Neural progenitor cell (in vitro differentiated cells): ENCODE measurements at regions not wholly inside any gene's neighbourhood (a gene's known extent, or its start where the extent isn't known, plus 50 kb on each side); places are given as distances from the start of the nearest gene placed in this dataset.

Experiments
- DNase-seq: peaks from one replicate; pipeline ENCODE4 v3.0.0-alpha.2; 2016; ENCODE audit warnings: low spot score
- H2AFZ ChIP-seq: fragments of 200-600 bp; sonication (generic); replicated peaks from 2 replicates; pipeline ENCODE4 v1.6.1; 2016; ENCODE audit warnings: antibody characterized with exemption
- H3F3A ChIP-seq: fragments of 200-600 bp; sonication (generic); 2 replicates; pipeline ENCODE4 v1.6.1; 2016; ENCODE audit warnings: antibody characterized with exemption, low read depth
- H3K27ac ChIP-seq: fragments of 200-600 bp; sonication (generic); 2 replicates; pipeline ENCODE4 v1.5.1; 2016; ENCODE audit warnings: mild to moderate bottlenecking
- H3K27me3 ChIP-seq: fragments of 200-600 bp; sonication (generic); 2 replicates; pipeline ENCODE4 v1.6.1; 2016; ENCODE audit warnings: mild to moderate bottlenecking, moderate library complexity
- H3K36me3 ChIP-seq: fragments of 200-600 bp; sonication (generic); 2 replicates; pipeline ENCODE4 v1.5.1; 2016
- H3K4me1 ChIP-seq: fragments of 200-600 bp; sonication (generic); 2 replicates; pipeline ENCODE4 v1.6.1; 2016; ENCODE audit warnings: mixed run types
- H3K4me2 ChIP-seq: fragments of 200-600 bp; sonication (generic); 2 replicates; pipeline ENCODE4 v1.6.1; 2016
- H3K4me3 ChIP-seq: fragments of 200-600 bp; sonication (generic); 2 replicates; pipeline ENCODE4 v1.5.1; 2016
- H3K79me2 ChIP-seq: fragments of 200-600 bp; sonication (generic); 2 replicates; pipeline ENCODE4 v1.6.1; 2016; ENCODE audit warnings: low read depth
- H3K9ac ChIP-seq: fragments of 200-600 bp; sonication (generic); 2 replicates; pipeline ENCODE4 v1.6.1; 2016
- H3K9me3 ChIP-seq: fragments of 200-600 bp; sonication (generic); 2 replicates; pipeline ENCODE4 v1.5.1; 2016; ENCODE audit warnings: low read depth
- H4K20me1 ChIP-seq: fragments of 200-600 bp; sonication (generic); 2 replicates; pipeline ENCODE4 v1.6.1; 2016; ENCODE audit warnings: low read depth
- H3K27ac Mint-ChIP-seq: 3 replicates; pipeline ENCODE4 v1.8.0; 2021; ENCODE audit warnings: mixed read lengths
- H3K27me3 Mint-ChIP-seq: 2 replicates; pipeline ENCODE4 v1.8.0; 2022; ENCODE audit warnings: low read depth, mild to moderate bottlenecking, inconsistent platforms, moderate library complexity, mixed read lengths; ENCODE audit not compliant: insufficient read depth
- H3K36me3 Mint-ChIP-seq: 3 replicates; pipeline ENCODE4 v1.8.0; 2021; ENCODE audit warnings: mixed read lengths
- H3K4me1 Mint-ChIP-seq: 3 replicates; pipeline ENCODE4 v1.8.0; 2021; ENCODE audit warnings: mixed read lengths
- H3K4me3 Mint-ChIP-seq: 3 replicates; pipeline ENCODE4 v1.8.0; 2021; ENCODE audit warnings: mild to moderate bottlenecking, moderate library complexity, mixed read lengths
- H3K9me3 Mint-ChIP-seq: 3 replicates; pipeline ENCODE4 v1.8.0; 2020; ENCODE audit warnings: mixed read lengths
- CTCF ChIP-seq: fragments of 200-600 bp; sonication (generic); IDR thresholded peaks from 2 replicates; pipeline ENCODE4 v1.5.1; 2017; ENCODE audit warnings: antibody characterized with exemption, mild to moderate bottlenecking
- EZH2 ChIP-seq: fragments of 200-600 bp; sonication (generic); IDR thresholded peaks from 2 replicates; pipeline ENCODE4 v1.6.1; 2017; ENCODE audit warnings: antibody characterized with exemption, mild to moderate bottlenecking, moderate library complexity
- EZH2phosphoT487 ChIP-seq: fragments of 200-600 bp; sonication (generic); IDR thresholded peaks from 2 replicates; pipeline ENCODE4 v1.6.1; 2017; ENCODE audit warnings: antibody characterized with exemption

GRCh38 chr3:187845826-187846225, 100.6 kb upstream of the BCL6 start:
- Mint-ChIP-seq H3K4me3 (no peak overlapping the region), H3K9me3 (no peaks in the 10 kb centered on the region), H3K36me3 (no peaks in the 10 kb centered on the region), H3K27ac (no peak overlapping the region), H3K27me3 (no peaks in the 10 kb centered on the region), H3K4me1 (no peaks in the 10 kb centered on the region)
- no peaks in the 10 kb centered on the region for H3K27me3 ChIP-seq
- no peak overlapping the region for H3K9ac ChIP-seq
- no peak overlapping the region for H3K4me3 ChIP-seq
- no peak overlapping the region for H3K4me2 ChIP-seq
- H3F3A ChIP-seq = no peaks in the 10 kb centered on the region
- H2AFZ ChIP-seq = no peak overlapping the region
- H3K9me3 ChIP-seq = no peaks in the 10 kb centered on the region
- no peak for DNase-seq
- no peaks in the 10 kb centered on the region for H3K79me2 ChIP-seq
- peaks cover 5% of the 10 kb centered on the region for H3K4me1 ChIP-seq
- no peaks in the 10 kb centered on the region for H3K36me3 ChIP-seq
- H3K27ac ChIP-seq = no peak overlapping the region
- TF ChIP-seq EZH2phosphoT487 = no peak
- no peak for TF ChIP-seq EZH2
- TF ChIP-seq CTCF = no peak
- H4K20me1 ChIP-seq = no peaks in the 10 kb centered on the region

- Histone ChIP-seq H3K9ac (no peak overlapping the region), H3F3A (no peaks in the 10 kb centered on the region), H3K27ac (no peak overlapping the region), H3K27me3 (no peaks in the 10 kb centered on the region), H3K36me3 (no peaks in the 10 kb centered on the region), H3K4me2 (no peak overlapping the region), H3K9me3 (no peaks in the 10 kb centered on the region), H4K20me1 (no peaks in the 10 kb centered on the region), H3K79me2 (no peaks in the 10 kb centered on the region), H2AFZ (no peak overlapping the region), H3K4me3 (no peak overlapping the region), H3K4me1 (no peaks in the 10 kb centered on the region)
- TF ChIP-seq EZH2 (no peak), EZH2phosphoT487 (no peak), CTCF (no peak)
- Mint-ChIP-seq H3K36me3 (no peaks in the 10 kb centered on the region), H3K27me3 (no peaks in the 10 kb centered on the region), H3K4me3 (no peak overlapping the region), H3K4me1 (no peaks in the 10 kb centered on the region), H3K27ac (no peak overlapping the region), H3K9me3 (peaks cover 3% of the 10 kb centered on the region)
- DNase-seq = no peak
Measured at GRCh38 chr3:187848401-187848800, 103.1 kb upstream of the BCL6 start.

GRCh38 chr3:187849016-187849654, 103.9 kb upstream of the BCL6 start:
- H3K36me3 ChIP-seq = no peaks in the 10 kb centered on the region
- no peaks in the 10 kb centered on the region for H4K20me1 ChIP-seq
- no peaks in the 10 kb centered on the region for H3F3A ChIP-seq
- no peak overlapping the region for H2AFZ ChIP-seq
- Mint-ChIP-seq H3K27ac (no peak overlapping the region), H3K4me1 (no peaks in the 10 kb centered on the region), H3K36me3 (no peaks in the 10 kb centered on the region), H3K27me3 (no peaks in the 10 kb centered on the region), H3K4me3 (no peak overlapping the region), H3K9me3 (peaks cover 3% of the 10 kb centered on the region)
- H3K4me1 ChIP-seq = no peaks in the 10 kb centered on the region
- no peak overlapping the region for H3K9ac ChIP-seq
- H3K4me3 ChIP-seq = no peak overlapping the region
- no peaks in the 10 kb centered on the region for H3K9me3 ChIP-seq
- TF ChIP-seq CTCF = no peak
- no peak for TF ChIP-seq EZH2
- no peak for TF ChIP-seq EZH2phosphoT487
- H3K79me2 ChIP-seq = no peaks in the 10 kb centered on the region
- no peak for DNase-seq
- H3K27ac ChIP-seq = no peak overlapping the region
- no peak overlapping the region for H3K4me2 ChIP-seq
- no peaks in the 10 kb centered on the region for H3K27me3 ChIP-seq
